HUES64 (cell line): ENCODE measurements at regions not wholly inside any gene's neighbourhood (a gene's known extent, or its start where the extent isn't known, plus 50 kb on each side); places are given as distances from the start of the nearest gene placed in this dataset.
A peak's percentile ranks its signal among the peaks of the same experiment; 100 is the strongest.

ENCODE experiments used
- H3K27ac ChIP-seq: 2 replicates; pipeline ENCODE4 v1.7.0; 2013; ENCODE audit warnings: low read depth, low read length, inconsistent platforms
- H3K27me3 ChIP-seq: 2 replicates; pipeline ENCODE4 v1.6.1; 2013; ENCODE audit warnings: mild to moderate bottlenecking, low read length; ENCODE audit not compliant: insufficient read depth
- H3K36me3 ChIP-seq: 2 replicates; pipeline ENCODE4 v1.6.1; 2013; ENCODE audit warnings: mild to moderate bottlenecking, low read length; ENCODE audit not compliant: insufficient read depth
- H3K4me1 ChIP-seq: 2 replicates; pipeline ENCODE4 v1.6.1; 2013; ENCODE audit warnings: mild to moderate bottlenecking, low read length, moderate library complexity; ENCODE audit not compliant: insufficient read depth
- H3K4me3 ChIP-seq: 2 replicates; pipeline ENCODE4 v1.5.1; 2013; ENCODE audit warnings: mild to moderate bottlenecking, low read length, moderate library complexity
- H3K9ac ChIP-seq: 2 replicates; pipeline ENCODE4 v1.6.1; 2013; ENCODE audit warnings: mild to moderate bottlenecking, low read depth, low read length
- H3K9me3 ChIP-seq: 2 replicates; pipeline ENCODE4 v1.6.1; 2013; ENCODE audit warnings: low read depth, low read length; ENCODE audit not compliant: insufficient read depth
- WGBS: fragments of 150-250, 120-280 bp; methylation state at CpG from one replicate; pipeline ENCODE4 v1.1.7; 2013; ENCODE audit warnings: missing lambda C conversion rate; 5-methylcytosine and 5-hydroxymethylcytosine counted together

- 89% methylated on average over 2 of the region's 2 CpGs for WGBS
- H3K4me1 ChIP-seq: peaks cover 31% of the 10 kb centered on the region
- no peaks in the 10 kb centered on the region for H3K9me3 ChIP-seq
- peaks cover 25% of the 10 kb centered on the region for H3K27me3 ChIP-seq
- no peak overlapping the region for H3K27ac ChIP-seq
- H3K9ac ChIP-seq: no peak overlapping the region
- H3K36me3 ChIP-seq: no peaks in the 10 kb centered on the region
- no peak overlapping the region for H3K4me3 ChIP-seq
Observed at GRCh38 chr12:90342081-90342480, 612.9 kb downstream of the CCER1 start.

GRCh38 chr12:90339837-90340236, 615.1 kb downstream of the CCER1 start:
- H3K9ac ChIP-seq: no peak overlapping the region
- H3K27ac ChIP-seq: no peak overlapping the region
- H3K4me1 ChIP-seq: peaks cover 34% of the 10 kb centered on the region
- 53% methylated on average over 3 of the region's 4 CpGs for WGBS
- H3K9me3 ChIP-seq: no peaks in the 10 kb centered on the region
- peaks cover 40% of the 10 kb centered on the region for H3K27me3 ChIP-seq
- H3K4me3 ChIP-seq: 0 out of 2 replicates have a peak overlapping the region, but pooled peaks have one; percentile 7
- H3K36me3 ChIP-seq: no peaks in the 10 kb centered on the region

- Histone ChIP-seq H3K4me3 (no peak overlapping the region), H3K4me1 (peaks cover 34% of the 10 kb centered on the region), H3K27me3 (peaks cover 40% of the 10 kb centered on the region), H3K9me3 (no peaks in the 10 kb centered on the region), H3K36me3 (no peaks in the 10 kb centered on the region), H3K27ac (no peak overlapping the region), H3K9ac (no peak overlapping the region)
- 17% methylated on average over 2 of the region's 2 CpGs for WGBS
Observed at GRCh38 chr12:90338365-90338764, 616.6 kb downstream of the CCER1 start.

GRCh38 chr12:90337018-90337417, 618.0 kb downstream of the CCER1 start:
- Histone ChIP-seq H3K9me3 (no peaks in the 10 kb centered on the region), H3K36me3 (no peaks in the 10 kb centered on the region), H3K27me3 (peaks cover 40% of the 10 kb centered on the region), H3K27ac (no peak overlapping the region), H3K4me3 (no peak overlapping the region), H3K9ac (no peak overlapping the region), H3K4me1 (peaks cover 34% of the 10 kb centered on the region)

- H3K27me3 ChIP-seq: peaks cover 36% of the 10 kb centered on the region
- H3K27ac ChIP-seq: no peak overlapping the region
- H3K4me3 ChIP-seq: no peak overlapping the region
- WGBS: 100% methylated on average over 1 of the region's 1 CpG
- H3K9ac ChIP-seq: no peak overlapping the region
- no peaks in the 10 kb centered on the region for H3K9me3 ChIP-seq
- no peaks in the 10 kb centered on the region for H3K36me3 ChIP-seq
- peaks cover 33% of the 10 kb centered on the region for H3K4me1 ChIP-seq
Observed at GRCh38 chr12:90335566-90335965, 619.4 kb downstream of the CCER1 start.

GRCh38 chr12:90333939-90334338, 621.0 kb downstream of the CCER1 start:
- H3K27me3 ChIP-seq: peaks cover 27% of the 10 kb centered on the region

GRCh38 chr12:90333424-90333823, 621.6 kb downstream of the CCER1 start:
- Histone ChIP-seq H3K9ac (no peak overlapping the region), H3K9me3 (no peaks in the 10 kb centered on the region), H3K4me3 (no peak overlapping the region), H3K4me1 (peaks cover 12% of the 10 kb centered on the region; the same call in 1 of the 2 replicates), H3K27me3 (peaks cover 25% of the 10 kb centered on the region), H3K36me3 (no peaks in the 10 kb centered on the region), H3K27ac (no peak overlapping the region)
- WGBS: 100% methylated on average over 2 of the region's 2 CpGs

More at GRCh38 chr12:90333939-90334338, 621.0 kb downstream of the CCER1 start:
- Histone ChIP-seq H3K27ac (no peak overlapping the region), H3K4me1 (peaks cover 17% of the 10 kb centered on the region), H3K36me3 (no peaks in the 10 kb centered on the region), H3K4me3 (no peak overlapping the region), H3K9me3 (no peaks in the 10 kb centered on the region), H3K9ac (no peak overlapping the region)

- Histone ChIP-seq H3K4me1 (peaks cover under 1% of the 10 kb centered on the region; the same call in 1 of the 2 replicates), H3K27ac (no peak overlapping the region), H3K36me3 (no peaks in the 10 kb centered on the region), H3K4me3 (no peak overlapping the region), H3K27me3 (peaks cover 13% of the 10 kb centered on the region), H3K9me3 (no peaks in the 10 kb centered on the region), H3K9ac (no peak overlapping the region)
- whole genome bisulfite sequencing: no CpG with 5 or more reads among the region's 1 CpG
Observed at GRCh38 chr12:90331821-90332220, 623.2 kb downstream of the CCER1 start.

- H3K27me3 ChIP-seq: peaks cover 7% of the 10 kb centered on the region
Observed at GRCh38 chr12:90331262-90331661, 622.6 kb upstream of the ATP2B1 start.

GRCh38 chr12:90327793-90328743, 619.4 kb upstream of the ATP2B1 start:
- Histone ChIP-seq H3K4me1 (no peaks in the 10 kb centered on the region), H3K36me3 (no peaks in the 10 kb centered on the region), H3K27me3 (no peaks in the 10 kb centered on the region), H3K27ac (no peak overlapping the region), H3K9ac (no peak overlapping the region), H3K9me3 (no peaks in the 10 kb centered on the region), H3K4me3 (no peak overlapping the region)
- WGBS: 97% methylated on average over 3 of the region's 5 CpGs

More at GRCh38 chr12:90331262-90331661, 622.6 kb upstream of the ATP2B1 start:
- Histone ChIP-seq H3K4me3 (no peak overlapping the region), H3K9me3 (no peaks in the 10 kb centered on the region), H3K36me3 (no peaks in the 10 kb centered on the region), H3K27ac (no peak overlapping the region), H3K4me1 (no peaks in the 10 kb centered on the region), H3K9ac (no peak overlapping the region)
- WGBS: 97% methylated on average over 3 of the region's 3 CpGs

- Histone ChIP-seq H3K27me3 (no peaks in the 10 kb centered on the region), H3K9me3 (peaks cover 7% of the 10 kb centered on the region; the same call in 1 of the 2 replicates), H3K9ac (no peak overlapping the region), H3K4me1 (peaks cover 13% of the 10 kb centered on the region), H3K36me3 (no peaks in the 10 kb centered on the region), H3K4me3 (no peak overlapping the region), H3K27ac (no peak overlapping the region)
- WGBS: 100% methylated on average over 1 of the region's 1 CpG
Observed at GRCh38 chr12:90323217-90323616, 614.6 kb upstream of the ATP2B1 start.
